SU-DHL-6 (cell line): ENCODE measurements at regions not wholly inside any gene's neighbourhood (a gene's known extent, or its start where the extent isn't known, plus 50 kb on each side); places are given as distances from the start of the nearest gene placed in this dataset.

ENCODE experiments used
- EZH2phosphoT487 ChIP-seq: fragments of 200-600 bp; sonication (generic), shearing (Covaris generic); conservative IDR thresholded peaks from 2 replicates; pipeline ENCODE4 v1.6.1; 2018; ENCODE audit warnings: mild to moderate bottlenecking, antibody characterized with exemption, low read length, moderate library complexity, mixed read lengths
- TF ChIP-seq, protein P1 (sequence below): fragments of 200-600 bp; sonication (generic); IDR thresholded peaks from one replicate; pipeline ENCODE4 v1.5.1; 2017; ENCODE audit warnings: antibody characterized with exemption, mild to moderate bottlenecking, low read length, moderate library complexity; ENCODE audit not compliant: insufficient read depth, poor library complexity, severe bottlenecking

- TF ChIP-seq, protein P1, sequence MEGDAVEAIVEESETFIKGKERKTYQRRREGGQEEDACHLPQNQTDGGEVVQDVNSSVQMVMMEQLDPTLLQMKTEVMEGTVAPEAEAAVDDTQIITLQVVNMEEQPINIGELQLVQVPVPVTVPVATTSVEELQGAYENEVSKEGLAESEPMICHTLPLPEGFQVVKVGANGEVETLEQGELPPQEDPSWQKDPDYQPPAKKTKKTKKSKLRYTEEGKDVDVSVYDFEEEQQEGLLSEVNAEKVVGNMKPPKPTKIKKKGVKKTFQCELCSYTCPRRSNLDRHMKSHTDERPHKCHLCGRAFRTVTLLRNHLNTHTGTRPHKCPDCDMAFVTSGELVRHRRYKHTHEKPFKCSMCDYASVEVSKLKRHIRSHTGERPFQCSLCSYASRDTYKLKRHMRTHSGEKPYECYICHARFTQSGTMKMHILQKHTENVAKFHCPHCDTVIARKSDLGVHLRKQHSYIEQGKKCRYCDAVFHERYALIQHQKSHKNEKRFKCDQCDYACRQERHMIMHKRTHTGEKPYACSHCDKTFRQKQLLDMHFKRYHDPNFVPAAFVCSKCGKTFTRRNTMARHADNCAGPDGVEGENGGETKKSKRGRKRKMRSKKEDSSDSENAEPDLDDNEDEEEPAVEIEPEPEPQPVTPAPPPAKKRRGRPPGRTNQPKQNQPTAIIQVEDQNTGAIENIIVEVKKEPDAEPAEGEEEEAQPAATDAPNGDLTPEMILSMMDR = no peak
- TF ChIP-seq EZH2phosphoT487 = no peak
Observed at GRCh38 chr6:113049190-113049589, 702.1 kb downstream of the RFPL4B start.
